Hepatocyte (in vitro differentiated cells): ENCODE measurements at regions not wholly inside any gene's neighbourhood (a gene's known extent, or its start where the extent isn't known, plus 50 kb on each side); places are given as distances from the start of the nearest gene placed in this dataset.

Experiments used
- DNase-seq: peaks from one replicate; pipeline ENCODE4 v3.0.0-alpha.2; 2016; ENCODE audit warnings: low spot score
- H2AFZ ChIP-seq: fragments of 200-600 bp; sonication (generic); 2 replicates; pipeline ENCODE4 v1.6.0; 2016; ENCODE audit warnings: antibody characterized with exemption, mild to moderate bottlenecking
- H3K27ac ChIP-seq: fragments of 200-600 bp; sonication (generic); 2 replicates; pipeline ENCODE4 v1.5.1; 2016; ENCODE audit warnings: mild to moderate bottlenecking
- H3K27me3 ChIP-seq: fragments of 200-600 bp; sonication (generic); 2 replicates; pipeline ENCODE4 v1.6.1; 2016
- H3K36me3 ChIP-seq: fragments of 200-600 bp; sonication (generic); replicated peaks from 2 replicates; pipeline ENCODE4 v1.5.1; 2016; ENCODE audit warnings: low read depth; ENCODE audit not compliant: insufficient read depth
- H3K4me1 ChIP-seq: fragments of 200-600 bp; sonication (generic); 2 replicates; pipeline ENCODE4 v1.5.1; 2016; ENCODE audit warnings: mild to moderate bottlenecking, moderate library complexity; ENCODE audit not compliant: insufficient read depth
- H3K4me2 ChIP-seq: fragments of 200-600 bp; sonication (generic); 2 replicates; pipeline ENCODE4 v1.6.0; 2016
- H3K4me3 ChIP-seq: fragments of 200-600 bp; sonication (generic); 2 replicates; pipeline ENCODE4 v1.5.1; 2016; ENCODE audit warnings: mild to moderate bottlenecking
- H3K79me2 ChIP-seq: fragments of 200-600 bp; sonication (generic); 2 replicates; pipeline ENCODE4 v1.6.0; 2017; ENCODE audit warnings: mild to moderate bottlenecking
- H3K9me2 ChIP-seq: fragments of 200-600 bp; sonication (generic); replicated peaks from 2 replicates; pipeline ENCODE4 v1.6.0; 2017; ENCODE audit warnings: mild to moderate bottlenecking; ENCODE audit not compliant: insufficient read depth
- H3K9me3 ChIP-seq: fragments of 200-600 bp; sonication (generic); 2 replicates; pipeline ENCODE4 v1.5.1; 2016; ENCODE audit warnings: low read depth, mild to moderate bottlenecking
- H4K20me1 ChIP-seq: fragments of 200-600 bp; sonication (generic); 2 replicates; pipeline ENCODE4 v1.6.0; 2016; ENCODE audit warnings: mild to moderate bottlenecking; ENCODE audit not compliant: insufficient read depth, poor library complexity, severe bottlenecking
- EZH2 ChIP-seq: fragments of 200-600 bp; sonication (generic); IDR thresholded peaks from 2 replicates; pipeline ENCODE4 v1.6.1; 2016; ENCODE audit warnings: antibody characterized with exemption, mild to moderate bottlenecking, borderline replicate concordance
- EZH2phosphoT487 ChIP-seq: fragments of 200-600 bp; sonication (generic); IDR thresholded peaks from one replicate; pipeline ENCODE4 v1.6.1; 2018; ENCODE audit warnings: antibody characterized with exemption, mild to moderate bottlenecking, low read depth, moderate library complexity; ENCODE audit not compliant: unreplicated experiment, severe bottlenecking
- WGBS: methylation state at CpG from one replicate; pipeline ENCODE4 v1.1.6; 2016; ENCODE audit warnings: low lambda C conversion rate; ENCODE audit errors: missing lambda C conversion rate; 5-methylcytosine and 5-hydroxymethylcytosine counted together
- TF ChIP-seq, protein P1 (sequence below): fragments of 200-600 bp; sonication (generic); IDR thresholded peaks from 2 replicates; pipeline ENCODE4 v1.5.1; 2016; ENCODE audit warnings: antibody characterized with exemption, mild to moderate bottlenecking; ENCODE audit not compliant: poor library complexity

DNA sequence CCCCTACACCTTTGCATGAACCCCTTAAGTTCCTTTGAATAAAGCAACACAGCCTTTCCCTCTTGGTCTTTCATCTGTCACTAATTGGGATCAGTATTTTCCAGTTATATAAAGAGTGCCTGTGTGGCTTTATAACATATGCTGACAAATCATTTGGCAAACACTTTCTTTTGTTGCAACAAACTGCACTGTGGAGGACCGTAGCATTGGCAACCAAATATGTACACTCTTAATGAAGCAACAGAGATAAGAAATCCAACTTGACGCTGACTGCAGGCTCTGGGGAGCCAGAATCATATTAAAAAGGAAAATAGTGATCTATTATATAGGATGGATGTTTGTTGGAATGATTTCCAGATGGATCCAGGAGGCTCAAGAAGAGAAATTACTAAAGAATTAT, 120.1 kb upstream of the PRICKLE2 start:
- no peaks in the 10 kb centered on the region for H4K20me1 ChIP-seq
- no peaks in the 10 kb centered on the region for H3K9me3 ChIP-seq
- peak overlapping the region; percentile 14 for H3K4me2 ChIP-seq
- H3K27ac ChIP-seq, result peak overlapping the region; percentile 73
- WGBS, result 7% methylated on average over 2 of the region's 2 CpGs
- no peaks in the 10 kb centered on the region for H3K9me2 ChIP-seq
- no peaks in the 10 kb centered on the region for H3K36me3 ChIP-seq
- no peak overlapping the region for H3K4me3 ChIP-seq
- TF ChIP-seq EZH2 (no peak), EZH2phosphoT487 (no peak)
- TF ChIP-seq, protein P1, sequence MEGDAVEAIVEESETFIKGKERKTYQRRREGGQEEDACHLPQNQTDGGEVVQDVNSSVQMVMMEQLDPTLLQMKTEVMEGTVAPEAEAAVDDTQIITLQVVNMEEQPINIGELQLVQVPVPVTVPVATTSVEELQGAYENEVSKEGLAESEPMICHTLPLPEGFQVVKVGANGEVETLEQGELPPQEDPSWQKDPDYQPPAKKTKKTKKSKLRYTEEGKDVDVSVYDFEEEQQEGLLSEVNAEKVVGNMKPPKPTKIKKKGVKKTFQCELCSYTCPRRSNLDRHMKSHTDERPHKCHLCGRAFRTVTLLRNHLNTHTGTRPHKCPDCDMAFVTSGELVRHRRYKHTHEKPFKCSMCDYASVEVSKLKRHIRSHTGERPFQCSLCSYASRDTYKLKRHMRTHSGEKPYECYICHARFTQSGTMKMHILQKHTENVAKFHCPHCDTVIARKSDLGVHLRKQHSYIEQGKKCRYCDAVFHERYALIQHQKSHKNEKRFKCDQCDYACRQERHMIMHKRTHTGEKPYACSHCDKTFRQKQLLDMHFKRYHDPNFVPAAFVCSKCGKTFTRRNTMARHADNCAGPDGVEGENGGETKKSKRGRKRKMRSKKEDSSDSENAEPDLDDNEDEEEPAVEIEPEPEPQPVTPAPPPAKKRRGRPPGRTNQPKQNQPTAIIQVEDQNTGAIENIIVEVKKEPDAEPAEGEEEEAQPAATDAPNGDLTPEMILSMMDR, result no peak
- H3K79me2 ChIP-seq, result no peaks in the 10 kb centered on the region
- H3K27me3 ChIP-seq, result no peaks in the 10 kb centered on the region
- peak; percentile 47 for DNase-seq
- H2AFZ ChIP-seq, result no peak overlapping the region
- peaks cover 47% of the 10 kb centered on the region for H3K4me1 ChIP-seq

DNA sequence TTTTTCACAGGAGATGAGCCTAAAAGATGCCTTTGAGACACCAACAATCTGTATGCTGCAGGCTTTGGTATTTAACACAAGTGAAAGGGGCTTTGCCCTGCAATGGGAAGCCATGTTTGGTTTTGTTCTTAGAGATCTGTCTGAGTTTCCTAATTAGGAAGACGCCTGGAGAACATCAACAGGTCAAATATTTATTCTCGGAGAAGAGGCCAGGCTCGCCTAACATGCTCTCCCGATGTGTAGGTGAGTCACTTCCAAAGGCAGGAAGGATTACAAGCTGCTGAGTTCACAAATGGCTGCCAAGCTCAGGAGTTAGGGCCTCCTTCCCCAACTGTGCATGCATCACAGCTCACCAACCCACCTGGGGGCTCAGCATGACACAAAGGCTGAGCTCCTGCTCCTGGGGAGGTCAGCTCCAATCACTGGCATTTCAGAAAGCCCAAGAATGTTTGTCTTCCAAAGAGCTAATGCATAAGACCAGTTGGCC, 119.5 kb upstream of the PRICKLE2 start:
- Histone ChIP-seq H3K27me3 (no peaks in the 10 kb centered on the region), H3K9me3 (no peaks in the 10 kb centered on the region), H3K4me3 (no peak overlapping the region), H2AFZ (no peak overlapping the region), H3K9me2 (no peaks in the 10 kb centered on the region), H3K4me1 (peaks cover 47% of the 10 kb centered on the region), H3K27ac (peak overlapping the region; percentile 73), H3K79me2 (no peaks in the 10 kb centered on the region), H3K4me2 (peak overlapping the region; percentile 33), H4K20me1 (no peaks in the 10 kb centered on the region), H3K36me3 (no peaks in the 10 kb centered on the region)
- DNase-seq, result peak; percentile 58
- TF ChIP-seq EZH2, result no peak
- TF ChIP-seq, protein P1, result no peak
- TF ChIP-seq EZH2phosphoT487, result no peak
- 31% methylated on average over 4 of the region's 4 CpGs for WGBS

DNA sequence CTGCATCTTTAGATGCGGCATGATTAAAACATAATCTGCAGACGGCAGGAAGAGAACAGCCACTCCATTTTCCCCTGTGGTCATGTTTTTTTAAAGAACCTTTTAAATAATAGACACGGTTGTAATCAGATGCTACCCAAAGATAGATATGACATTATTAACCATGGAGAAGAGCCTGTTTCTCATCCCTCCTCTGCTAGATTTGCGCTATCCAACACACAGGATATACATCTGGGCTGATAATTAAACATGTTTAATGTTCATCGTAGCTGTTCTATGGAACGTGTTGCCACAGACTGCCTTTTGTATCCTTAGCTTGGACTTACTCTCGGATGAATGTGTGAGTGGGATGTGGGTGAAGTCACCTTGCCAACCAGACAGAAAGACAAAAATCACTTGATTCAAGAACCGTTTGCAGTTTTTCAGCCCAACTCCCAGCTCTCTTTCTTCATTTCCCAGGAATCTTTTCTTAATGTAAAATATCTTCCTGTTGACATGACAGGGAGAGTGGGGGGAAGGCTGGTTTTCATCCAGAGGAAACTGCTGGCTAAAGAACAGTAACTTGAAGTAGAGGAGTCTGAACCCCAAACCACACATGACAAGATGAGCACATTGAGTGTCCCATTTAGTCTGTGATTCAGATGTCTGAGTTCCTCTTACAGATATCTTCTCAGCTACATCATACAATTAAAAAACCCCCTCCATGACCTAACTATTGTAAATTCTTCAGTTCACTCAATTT, 118.6 kb upstream of the PRICKLE2 start:
- no peak for TF ChIP-seq EZH2
- TF ChIP-seq, protein P1, result no peak
- TF ChIP-seq EZH2phosphoT487, result no peak
- Histone ChIP-seq H3K9me2 (no peaks in the 10 kb centered on the region), H4K20me1 (no peaks in the 10 kb centered on the region), H3K4me3 (no peak overlapping the region), H3K4me1 (peaks cover 47% of the 10 kb centered on the region), H3K27ac (peak overlapping the region; percentile 73), H3K9me3 (no peaks in the 10 kb centered on the region), H2AFZ (peak overlapping the region; percentile 11), H3K36me3 (no peaks in the 10 kb centered on the region), H3K27me3 (no peaks in the 10 kb centered on the region), H3K4me2 (peak overlapping the region; percentile 33), H3K79me2 (no peaks in the 10 kb centered on the region)
- no peak for DNase-seq
- 68% methylated on average over 8 of the region's 8 CpGs for WGBS
